HCT116 (cell line): ENCODE measurements at regions not wholly inside any gene's neighbourhood (a gene's known extent, or its start where the extent isn't known, plus 50 kb on each side); places are given as distances from the start of the nearest gene placed in this dataset.

ENCODE experiments used
- CTCF ChIP-seq, 3 experiments: fragments of 200-600 bp in 1 of 3; sonication (generic) in 1 of 3; IDR thresholded peaks in 2 of 3; conservative IDR thresholded peaks in 1 of 3; 2 replicates each; pipeline ENCODE4 v1.5.1; 2012 to 2017; ENCODE audit warnings: low read depth in 2 of 3, low read length in 2 of 3, antibody characterized with exemption in 1 of 3, borderline replicate concordance in 1 of 3, control low read depth in 1 of 3, mild to moderate bottlenecking in 1 of 3, mixed read lengths in 1 of 3, mixed run types in 1 of 3, moderate library complexity in 1 of 3; ENCODE audit not compliant: insufficient read depth in 1 of 3
- EZH2 ChIP-seq: fragments of 200-600 bp; sonication (generic); IDR thresholded peaks from 2 replicates; pipeline ENCODE4 v1.6.1; 2017; ENCODE audit warnings: antibody characterized with exemption, mixed run types
- EZH2phosphoT487 ChIP-seq: fragments of 200-600 bp; IDR thresholded peaks from 2 replicates; pipeline ENCODE4 v1.6.1; 2018; ENCODE audit warnings: antibody characterized with exemption, borderline replicate concordance
- MAX ChIP-seq: IDR thresholded peaks from 2 replicates; pipeline ENCODE4 v1.6.1; 2012
- POLR2A ChIP-seq: IDR thresholded peaks from 2 replicates; pipeline ENCODE4 v1.7.0; 2011; ENCODE audit warnings: borderline replicate concordance; ENCODE audit not compliant: insufficient read depth, insufficient read length; ENCODE audit errors: extremely low read depth
- RAD21 ChIP-seq: IDR thresholded peaks from 2 replicates; pipeline ENCODE4 v1.6.1; 2012; ENCODE audit warnings: low read depth, mild to moderate bottlenecking
- REST ChIP-seq: IDR thresholded peaks from 2 replicates; pipeline ENCODE4 v1.6.1; 2012; ENCODE audit warnings: low read depth

GRCh38 chr11:115760461-115761320 is 256.5 kb upstream of the CADM1 start:
- no peak for TF ChIP-seq EZH2phosphoT487
- TF ChIP-seq CTCF (IDR thresholded peaks at IDR 0.05 in 2 of 3, conservative IDR thresholded peaks at IDR 0.05 in 1 of 3; ENCODE audit: borderline replicate concordance in 1 of 3, insufficient read depth in 1 of 3, low read depth in 2 of 3, low read length in 2 of 3) = no peak
- TF ChIP-seq REST = no peak
- TF ChIP-seq RAD21 = no peak
- no peak for TF ChIP-seq EZH2
- no peak for TF ChIP-seq POLR2A
- no peak for TF ChIP-seq MAX
